ENCODE measurements at regions not wholly inside any gene's neighbourhood (a gene's known extent, or its start where the extent isn't known, plus 50 kb on each side); places are given as distances from the start of the nearest gene placed in this dataset.

DNA sequence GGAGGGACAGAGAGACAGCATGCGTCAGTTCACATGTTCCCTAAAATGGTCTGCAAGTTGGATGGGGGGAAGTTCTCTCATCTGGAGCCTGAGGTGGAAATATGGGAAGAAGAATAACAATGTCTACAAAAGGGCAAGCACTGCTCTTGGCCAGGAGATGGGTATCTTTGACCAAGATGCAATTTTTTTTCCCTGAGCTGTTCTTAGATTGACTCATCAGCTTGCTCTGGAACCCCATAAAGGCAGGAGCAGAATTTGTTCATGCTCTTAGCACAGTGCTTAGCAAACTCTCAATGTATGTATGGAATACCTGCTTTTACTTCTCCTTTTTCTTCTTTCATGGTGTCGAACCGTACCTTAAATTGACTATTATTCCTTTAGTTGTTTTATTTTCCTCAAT is 90.5 kb upstream of the ZNF827 start:
- Histone ChIP-seq H3K4me1 (peaks cover 4 to 20% (median 13%) of the 10 kb centered on the region in 4 donors), H3K9me3 (no peaks in the 10 kb centered on the region), H3K4me3 (no peak overlapping the region), H3K36me3 (no peaks in the 10 kb centered on the region), H3K27ac (no peak overlapping the region), H3K27me3 (no peaks in the 10 kb centered on the region)
- DNase-seq, result no peak
- intact Hi-C loops (cut with DNase I; ENCODE audit: low total_unique reads), result no loop called here
- 88 to 95% (median 93%) methylated on average over 3 of the region's 3 CpGs for WGBS, 5 donors
- TF ChIP-seq POLR2AphosphoS5 (IDR thresholded peaks at IDR 0.05), result no peak
- TF ChIP-seq POLR2A (IDR thresholded peaks at IDR 0.05), result no peak
- no peak for TF ChIP-seq CTCF (IDR thresholded peaks at IDR 0.05)
- no peak for TF ChIP-seq EP300 (IDR thresholded peaks at IDR 0.05)

DNA sequence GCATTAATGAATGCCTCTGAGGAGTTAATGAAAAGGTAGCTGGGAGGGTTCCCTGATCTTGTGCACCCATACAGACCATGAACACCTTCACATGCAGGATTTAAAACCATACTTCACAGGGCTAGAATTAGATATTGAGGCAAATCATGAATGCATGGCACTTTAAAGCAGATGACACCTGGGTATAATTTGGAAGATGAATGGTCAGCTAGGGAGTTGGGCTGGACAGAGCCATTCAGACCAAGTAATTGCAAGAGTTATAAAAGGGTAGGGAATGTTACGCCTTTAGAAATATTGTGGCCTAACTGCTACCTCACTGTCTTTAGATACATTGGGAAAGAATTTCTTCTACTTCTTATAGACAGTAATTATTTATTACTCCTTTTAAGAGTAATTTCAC is 89.1 kb upstream of the ZNF827 start:
- H3K27me3 ChIP-seq, result no peaks in the 10 kb centered on the region
- 91 to 100% (median 97%) methylated on average over 1 of the region's 1 CpG for WGBS, 5 donors
- intact Hi-C loops (cut with DNase I; ENCODE audit: low total_unique reads), result no loop called here

DNA sequence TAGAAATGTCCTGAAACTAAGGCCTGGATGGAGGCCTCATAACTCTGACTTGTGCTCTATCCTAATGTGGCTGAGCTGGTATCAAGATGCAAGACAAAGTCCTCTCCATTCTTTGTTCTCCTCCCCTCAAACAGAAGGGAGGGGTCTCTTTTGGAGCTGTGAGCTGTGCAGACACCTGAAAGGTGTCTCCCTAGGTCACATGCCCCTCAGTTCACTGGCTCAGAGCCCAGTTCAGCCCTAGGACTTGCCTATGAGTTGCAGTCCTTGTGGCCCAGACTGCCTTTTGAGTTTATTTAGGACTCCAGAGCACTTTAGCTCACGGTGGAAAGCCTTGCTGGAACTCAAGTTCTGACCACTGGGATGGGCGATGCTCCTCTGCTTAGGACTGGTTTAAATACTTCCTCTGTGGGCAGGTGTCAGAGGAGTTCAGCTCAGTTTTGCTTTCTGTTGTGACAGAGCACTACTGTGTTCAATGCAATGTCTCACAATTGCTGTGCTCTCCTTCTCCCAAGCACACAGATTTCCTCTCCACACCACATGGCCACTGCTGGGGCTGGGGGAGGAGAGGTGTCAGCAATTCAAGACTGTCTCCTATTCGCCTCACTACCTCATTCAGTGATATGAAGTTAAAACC is 84.8 kb upstream of the ZNF827 start:
- no peak for TF ChIP-seq POLR2AphosphoS5 (IDR thresholded peaks at IDR 0.05)
- no peak for TF ChIP-seq CTCF (IDR thresholded peaks at IDR 0.05)
- no peak for TF ChIP-seq EP300 (IDR thresholded peaks at IDR 0.05)
- no peak for TF ChIP-seq POLR2A (IDR thresholded peaks at IDR 0.05)
- no peaks in the 10 kb centered on the region for H3K36me3 ChIP-seq
- H3K4me1 ChIP-seq, result no peaks in the 10 kb centered on the region
- H3K27ac ChIP-seq, result no peak overlapping the region
- WGBS, 5 donors, result 79 to 95% (median 87%) methylated on average over 1 to 3 of the region's 3 CpGs
- DNase-seq, result no peak
- intact Hi-C loops (cut with DNase I; ENCODE audit: low total_unique reads), result no loop called here
- no peaks in the 10 kb centered on the region for H3K27me3 ChIP-seq
- H3K4me3 ChIP-seq, result no peak overlapping the region
- H3K9me3 ChIP-seq, result no peaks in the 10 kb centered on the region

More for the DNA sequence above, 89.1 kb upstream of the ZNF827 start:
- Histone ChIP-seq H3K4me3 (no peak overlapping the region), H3K27ac (no peak overlapping the region), H3K4me1 (peaks cover 4 to 16% (median 9%) of the 10 kb centered on the region in 4 donors), H3K36me3 (no peaks in the 10 kb centered on the region), H3K9me3 (no peaks in the 10 kb centered on the region)
- TF ChIP-seq POLR2AphosphoS5 (IDR thresholded peaks at IDR 0.05), result no peak
- no peak for TF ChIP-seq POLR2A (IDR thresholded peaks at IDR 0.05)
- TF ChIP-seq EP300 (IDR thresholded peaks at IDR 0.05), result no peak
- no peak for TF ChIP-seq CTCF (IDR thresholded peaks at IDR 0.05)
- no peak for DNase-seq

DNA sequence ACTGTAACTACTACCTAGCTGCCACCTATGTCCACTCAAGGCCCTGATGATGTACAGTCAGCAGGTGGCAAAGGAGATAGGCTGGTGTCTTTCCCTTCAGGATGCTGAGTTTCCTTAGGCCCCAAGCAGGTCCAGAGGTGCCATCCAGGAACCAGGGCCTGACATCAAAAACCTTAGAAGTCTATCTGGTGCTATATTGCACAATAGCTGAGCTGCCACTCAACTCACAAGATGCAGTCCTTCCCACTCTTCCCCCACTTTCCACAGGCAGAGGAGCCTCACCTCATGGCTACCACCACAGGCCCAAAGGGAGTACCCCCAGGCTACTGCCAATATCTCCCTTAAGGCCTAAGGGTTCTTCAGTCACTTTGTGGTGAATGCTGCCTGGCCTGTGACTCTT is 83.9 kb upstream of the ZNF827 start:
- no peaks in the 10 kb centered on the region for H3K9me3 ChIP-seq
- H3K27ac ChIP-seq, result no peak overlapping the region
- no peaks in the 10 kb centered on the region for H3K36me3 ChIP-seq
- H3K4me3 ChIP-seq, result no peak overlapping the region
- H3K4me1 ChIP-seq, result no peaks in the 10 kb centered on the region
- intact Hi-C loops (cut with DNase I; ENCODE audit: low total_unique reads), result no loop called here
- no peak for DNase-seq
- no peak for TF ChIP-seq EP300 (IDR thresholded peaks at IDR 0.05)
- TF ChIP-seq POLR2A (IDR thresholded peaks at IDR 0.05), result no peak
- no peak for TF ChIP-seq CTCF (IDR thresholded peaks at IDR 0.05)
- no peak for TF ChIP-seq POLR2AphosphoS5 (IDR thresholded peaks at IDR 0.05)
- H3K27me3 ChIP-seq, result no peaks in the 10 kb centered on the region
